ENCODE measurements at regions not wholly inside any gene's neighbourhood (a gene's known extent, or its start where the extent isn't known, plus 50 kb on each side); places are given as distances from the start of the nearest gene placed in this dataset.

DNA sequence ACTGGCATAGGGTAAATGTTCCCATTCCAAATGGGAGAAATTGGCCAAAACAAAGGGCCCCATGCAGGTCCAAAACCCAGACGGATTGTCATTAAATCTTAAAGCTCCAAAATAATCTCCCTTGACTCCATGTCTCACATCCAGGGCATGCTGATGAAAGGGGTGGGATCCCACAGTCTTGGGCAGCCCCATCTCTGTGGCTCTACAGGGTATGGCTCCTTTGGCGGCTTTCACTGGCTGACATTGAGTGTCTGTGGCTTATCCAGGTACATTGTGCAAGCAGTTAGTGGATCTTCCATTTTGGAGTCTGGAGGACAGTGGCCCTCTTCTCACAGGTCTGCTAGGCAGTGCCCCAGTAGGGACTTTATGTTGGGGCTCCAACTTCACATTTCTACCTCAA lies 772.9 kb upstream of the INTU start:
- H3K9me3 ChIP-seq (ENCODE audit: control insufficient read depth in 3 of 3, low read length in 3 of 3), result no peaks in the 10 kb centered on the region

GRCh38 chr4:126860308-126860707 lies 772.4 kb upstream of the INTU start:
- Histone ChIP-seq H3K36me3 (ENCODE audit: control insufficient read depth in 3 of 3, insufficient read depth in 3 of 3, low read length in 3 of 3) (no peaks in the 10 kb centered on the region), H3K27me3 (ENCODE audit: control insufficient read depth in 3 of 3, insufficient read depth in 3 of 3, low read length in 3 of 3) (no peaks in the 10 kb centered on the region), H3K4me3 (ENCODE audit: low read length in 3 of 3) (no peak overlapping the region), H3K9ac (ENCODE audit: low read depth in 1 of 3, low read length in 3 of 3) (no peak overlapping the region), H3K27ac (ENCODE audit: low read depth, low read length) (no peak overlapping the region), H3K4me1 (ENCODE audit: control insufficient read depth in 3 of 3, insufficient read depth in 3 of 3, low read length in 3 of 3) (no peaks in the 10 kb centered on the region), H3K9me3 (ENCODE audit: control insufficient read depth in 3 of 3, low read length in 3 of 3) (no peaks in the 10 kb centered on the region)

More for the DNA sequence above, 772.9 kb upstream of the INTU start:
- H3K9ac ChIP-seq (ENCODE audit: low read depth in 1 of 3, low read length in 3 of 3), result no peak overlapping the region
- no peaks in the 10 kb centered on the region for H3K4me1 ChIP-seq (ENCODE audit: control insufficient read depth in 3 of 3, insufficient read depth in 3 of 3, low read length in 3 of 3)
- H3K36me3 ChIP-seq (ENCODE audit: control insufficient read depth in 3 of 3, insufficient read depth in 3 of 3, low read length in 3 of 3), result no peaks in the 10 kb centered on the region
- no peak overlapping the region for H3K4me3 ChIP-seq (ENCODE audit: low read length in 3 of 3)
- H3K27ac ChIP-seq (ENCODE audit: low read depth, low read length), result no peak overlapping the region
- no peaks in the 10 kb centered on the region for H3K27me3 ChIP-seq (ENCODE audit: control insufficient read depth in 3 of 3, insufficient read depth in 3 of 3, low read length in 3 of 3)

DNA sequence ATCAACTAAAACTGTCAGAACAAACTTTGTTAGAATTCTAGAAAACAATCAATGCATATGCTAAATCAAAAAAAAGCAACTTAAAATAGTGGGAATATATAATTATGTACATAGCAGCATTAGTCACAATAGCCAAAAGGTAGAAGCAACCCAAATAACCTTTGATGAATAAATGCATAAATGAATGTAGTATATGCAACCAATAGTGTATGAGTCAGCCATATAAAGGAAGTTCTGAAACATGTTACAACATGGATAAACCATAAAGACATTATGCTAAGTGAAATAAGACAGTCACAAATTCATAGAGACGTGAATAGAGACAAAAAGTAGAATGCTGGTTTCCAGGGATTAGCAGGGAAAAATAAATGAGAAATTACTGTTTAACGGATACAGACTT lies 762.8 kb upstream of the INTU start:
- Histone ChIP-seq H3K9me3 (ENCODE audit: control insufficient read depth in 3 of 3, low read length in 3 of 3) (no peaks in the 10 kb centered on the region), H3K4me3 (ENCODE audit: low read length in 3 of 3) (no peak overlapping the region), H3K36me3 (ENCODE audit: control insufficient read depth in 3 of 3, insufficient read depth in 3 of 3, low read length in 3 of 3) (no peaks in the 10 kb centered on the region), H3K9ac (ENCODE audit: low read depth in 1 of 3, low read length in 3 of 3) (no peak overlapping the region), H3K4me1 (ENCODE audit: control insufficient read depth in 3 of 3, insufficient read depth in 3 of 3, low read length in 3 of 3) (no peaks in the 10 kb centered on the region), H3K27ac (ENCODE audit: low read depth, low read length) (no peak overlapping the region), H3K27me3 (ENCODE audit: control insufficient read depth in 3 of 3, insufficient read depth in 3 of 3, low read length in 3 of 3) (no peaks in the 10 kb centered on the region)

DNA sequence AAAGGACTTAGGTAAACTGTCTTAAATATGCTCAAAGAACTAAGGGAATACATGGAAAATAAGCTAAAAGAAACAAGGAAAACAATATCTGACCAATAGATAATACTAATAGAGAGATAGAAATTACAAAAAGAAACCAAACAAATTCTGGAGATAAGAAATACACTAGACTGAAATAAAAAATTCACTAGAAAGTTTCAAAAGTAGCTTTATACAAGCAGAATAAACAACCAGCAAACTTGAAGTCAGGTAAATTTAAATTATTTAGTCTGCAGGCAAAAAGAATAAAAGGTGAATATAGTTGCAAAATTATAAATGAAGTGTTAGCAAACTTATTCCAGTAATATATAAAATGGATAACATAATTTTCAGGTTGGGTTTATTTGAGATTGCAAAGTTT lies 760.9 kb upstream of the INTU start:
- Histone ChIP-seq H3K36me3 (ENCODE audit: control insufficient read depth in 3 of 3, insufficient read depth in 3 of 3, low read length in 3 of 3) (no peaks in the 10 kb centered on the region), H3K27ac (ENCODE audit: low read depth, low read length) (no peak overlapping the region), H3K4me1 (ENCODE audit: control insufficient read depth in 3 of 3, insufficient read depth in 3 of 3, low read length in 3 of 3) (no peaks in the 10 kb centered on the region), H3K4me3 (ENCODE audit: low read length in 3 of 3) (no peak overlapping the region), H3K9ac (ENCODE audit: low read depth in 1 of 3, low read length in 3 of 3) (no peak overlapping the region), H3K27me3 (ENCODE audit: control insufficient read depth in 3 of 3, insufficient read depth in 3 of 3, low read length in 3 of 3) (no peaks in the 10 kb centered on the region), H3K9me3 (ENCODE audit: control insufficient read depth in 3 of 3, low read length in 3 of 3) (no peaks in the 10 kb centered on the region)

GRCh38 chr4:126874533-126874932 lies 758.2 kb upstream of the INTU start:
- Histone ChIP-seq H3K36me3 (ENCODE audit: control insufficient read depth in 3 of 3, insufficient read depth in 3 of 3, low read length in 3 of 3) (no peaks in the 10 kb centered on the region), H3K27me3 (ENCODE audit: control insufficient read depth in 3 of 3, insufficient read depth in 3 of 3, low read length in 3 of 3) (no peaks in the 10 kb centered on the region), H3K9ac (ENCODE audit: low read depth in 1 of 3, low read length in 3 of 3) (no peak overlapping the region), H3K27ac (ENCODE audit: low read depth, low read length) (no peak overlapping the region), H3K9me3 (ENCODE audit: control insufficient read depth in 3 of 3, low read length in 3 of 3) (no peaks in the 10 kb centered on the region), H3K4me1 (ENCODE audit: control insufficient read depth in 3 of 3, insufficient read depth in 3 of 3, low read length in 3 of 3) (no peaks in the 10 kb centered on the region), H3K4me3 (ENCODE audit: low read length in 3 of 3) (no peak overlapping the region)

DNA sequence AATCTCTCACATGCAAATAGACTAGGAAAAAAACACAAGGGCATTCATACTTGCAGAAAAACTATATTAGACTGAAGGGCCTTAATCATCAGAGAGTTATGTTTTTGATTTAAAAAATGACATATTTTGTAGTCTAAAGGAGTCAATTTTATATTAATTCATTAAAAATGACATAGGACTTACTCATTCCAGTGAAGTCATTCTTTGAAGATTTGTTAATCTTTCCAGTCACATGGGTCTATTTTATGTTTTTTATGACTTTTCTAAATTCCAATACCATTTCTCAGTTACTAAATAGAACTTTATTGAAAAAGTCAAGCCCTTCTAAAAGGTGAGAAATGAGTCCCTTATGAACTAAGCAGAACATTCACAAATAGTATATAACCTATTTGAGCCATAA lies 743.8 kb upstream of the INTU start:
- H3K27me3 ChIP-seq (ENCODE audit: control insufficient read depth in 3 of 3, insufficient read depth in 3 of 3, low read length in 3 of 3), result no peaks in the 10 kb centered on the region
- no peak overlapping the region for H3K27ac ChIP-seq (ENCODE audit: low read depth, low read length)
- H3K4me3 ChIP-seq (ENCODE audit: low read length in 3 of 3), result no peak overlapping the region
- no peaks in the 10 kb centered on the region for H3K9me3 ChIP-seq (ENCODE audit: control insufficient read depth in 3 of 3, low read length in 3 of 3)
- no peak overlapping the region for H3K9ac ChIP-seq (ENCODE audit: low read depth in 1 of 3, low read length in 3 of 3)
- H3K36me3 ChIP-seq (ENCODE audit: control insufficient read depth in 3 of 3, insufficient read depth in 3 of 3, low read length in 3 of 3), result no peaks in the 10 kb centered on the region
- no peaks in the 10 kb centered on the region for H3K4me1 ChIP-seq (ENCODE audit: control insufficient read depth in 3 of 3, insufficient read depth in 3 of 3, low read length in 3 of 3)

DNA sequence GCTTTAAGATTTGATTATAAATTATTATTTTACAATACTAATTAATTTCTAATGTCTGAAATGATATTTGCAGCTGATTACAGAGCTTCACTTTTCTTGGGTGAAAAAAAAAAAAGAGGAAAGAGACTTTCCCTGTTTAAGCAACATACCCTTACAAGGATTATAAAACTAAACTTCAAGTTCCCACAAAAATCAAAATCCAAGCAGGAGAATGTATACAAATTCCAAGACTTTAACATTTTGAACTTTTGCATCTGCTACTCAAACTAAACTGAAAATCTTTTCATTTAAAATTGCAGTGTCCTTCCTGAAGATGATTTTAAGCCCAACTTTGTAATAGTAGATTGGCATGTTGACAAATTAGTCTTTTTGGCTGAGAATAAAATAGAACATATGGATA lies 742.4 kb upstream of the INTU start:
- Histone ChIP-seq H3K36me3 (ENCODE audit: control insufficient read depth in 3 of 3, insufficient read depth in 3 of 3, low read length in 3 of 3) (no peaks in the 10 kb centered on the region), H3K9me3 (ENCODE audit: control insufficient read depth in 3 of 3, low read length in 3 of 3) (no peaks in the 10 kb centered on the region), H3K4me3 (ENCODE audit: low read length in 3 of 3) (no peak overlapping the region), H3K27me3 (ENCODE audit: control insufficient read depth in 3 of 3, insufficient read depth in 3 of 3, low read length in 3 of 3) (no peaks in the 10 kb centered on the region), H3K9ac (ENCODE audit: low read depth in 1 of 3, low read length in 3 of 3) (no peak overlapping the region), H3K27ac (ENCODE audit: low read depth, low read length) (no peak overlapping the region), H3K4me1 (ENCODE audit: control insufficient read depth in 3 of 3, insufficient read depth in 3 of 3, low read length in 3 of 3) (no peaks in the 10 kb centered on the region)

GRCh38 chr4:126890994-126891393 lies 741.8 kb upstream of the INTU start:
- Histone ChIP-seq H3K36me3 (ENCODE audit: control insufficient read depth in 3 of 3, insufficient read depth in 3 of 3, low read length in 3 of 3) (no peaks in the 10 kb centered on the region), H3K4me1 (ENCODE audit: control insufficient read depth in 3 of 3, insufficient read depth in 3 of 3, low read length in 3 of 3) (no peaks in the 10 kb centered on the region), H3K27me3 (ENCODE audit: control insufficient read depth in 3 of 3, insufficient read depth in 3 of 3, low read length in 3 of 3) (no peaks in the 10 kb centered on the region), H3K9me3 (ENCODE audit: control insufficient read depth in 3 of 3, low read length in 3 of 3) (no peaks in the 10 kb centered on the region), H3K9ac (ENCODE audit: low read depth in 1 of 3, low read length in 3 of 3) (no peak overlapping the region), H3K4me3 (ENCODE audit: low read length in 3 of 3) (no peak overlapping the region), H3K27ac (ENCODE audit: low read depth, low read length) (no peak overlapping the region)

DNA sequence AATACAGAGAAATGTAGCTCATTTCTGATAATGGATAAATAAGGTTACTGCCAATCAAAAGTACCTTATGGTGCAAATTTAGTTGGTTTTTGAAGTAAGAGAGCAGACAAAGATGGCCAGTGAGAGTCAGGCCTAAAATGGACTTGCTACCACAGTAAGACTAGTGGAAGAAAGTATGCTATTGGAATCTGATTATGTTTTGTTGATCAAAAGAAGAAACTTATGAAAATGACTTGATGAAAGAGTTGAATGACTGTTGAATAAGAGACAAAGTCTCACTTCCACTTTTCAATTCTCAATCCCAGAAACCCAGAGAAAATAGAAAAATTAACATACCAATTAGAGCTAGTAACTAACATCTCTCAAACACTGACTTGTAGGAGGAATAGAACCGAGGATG lies 737.8 kb upstream of the INTU start:
- H3K9me3 ChIP-seq (ENCODE audit: control insufficient read depth in 3 of 3, low read length in 3 of 3), result no peaks in the 10 kb centered on the region
- H3K27me3 ChIP-seq (ENCODE audit: control insufficient read depth in 3 of 3, insufficient read depth in 3 of 3, low read length in 3 of 3), result no peaks in the 10 kb centered on the region
- H3K4me3 ChIP-seq (ENCODE audit: low read length in 3 of 3), result no peak overlapping the region
- H3K27ac ChIP-seq (ENCODE audit: low read depth, low read length), result no peak overlapping the region
- H3K36me3 ChIP-seq (ENCODE audit: control insufficient read depth in 3 of 3, insufficient read depth in 3 of 3, low read length in 3 of 3), result no peaks in the 10 kb centered on the region
- H3K9ac ChIP-seq (ENCODE audit: low read depth in 1 of 3, low read length in 3 of 3), result no peak overlapping the region
- H3K4me1 ChIP-seq (ENCODE audit: control insufficient read depth in 3 of 3, insufficient read depth in 3 of 3, low read length in 3 of 3), result peaks cover 0 to 5% (median 4%) of the 10 kb centered on the region in 3 donors

DNA sequence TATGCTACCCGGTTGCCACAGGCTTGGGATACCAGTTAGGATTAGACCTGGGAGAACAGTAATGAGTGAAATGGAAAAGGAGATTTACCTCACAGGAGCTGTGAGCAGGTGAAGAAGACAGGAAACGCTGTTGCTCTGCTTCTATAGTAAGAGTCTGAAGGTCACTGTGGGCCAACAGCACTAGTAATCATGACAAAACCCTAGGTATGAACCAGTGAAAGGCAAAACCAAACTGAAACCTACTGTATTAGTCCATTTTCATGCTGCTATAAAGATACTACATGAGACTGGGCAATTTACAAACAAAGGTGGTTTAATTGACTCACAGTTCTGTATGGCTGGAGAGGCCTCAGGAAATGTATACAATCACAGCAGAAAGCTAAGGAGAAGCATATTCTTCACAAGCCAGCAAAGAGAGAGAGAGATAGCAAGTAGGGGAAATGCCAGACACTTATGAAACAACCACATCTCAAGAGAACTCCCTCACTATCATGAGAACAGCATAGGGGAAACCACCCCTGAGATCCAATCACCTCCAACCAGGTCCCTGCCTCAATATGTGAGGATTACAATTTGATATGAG lies 736.7 kb upstream of the INTU start:
- Histone ChIP-seq H3K4me1 (ENCODE audit: control insufficient read depth in 3 of 3, insufficient read depth in 3 of 3, low read length in 3 of 3) (peaks cover 0 to 5% (median 4%) of the 10 kb centered on the region in 3 donors), H3K9ac (ENCODE audit: low read depth in 1 of 3, low read length in 3 of 3) (no peak overlapping the region), H3K9me3 (ENCODE audit: control insufficient read depth in 3 of 3, low read length in 3 of 3) (no peaks in the 10 kb centered on the region), H3K27ac (ENCODE audit: low read depth, low read length) (no peak overlapping the region), H3K4me3 (ENCODE audit: low read length in 3 of 3) (no peak overlapping the region), H3K27me3 (ENCODE audit: control insufficient read depth in 3 of 3, insufficient read depth in 3 of 3, low read length in 3 of 3) (no peaks in the 10 kb centered on the region), H3K36me3 (ENCODE audit: control insufficient read depth in 3 of 3, insufficient read depth in 3 of 3, low read length in 3 of 3) (no peaks in the 10 kb centered on the region)

DNA sequence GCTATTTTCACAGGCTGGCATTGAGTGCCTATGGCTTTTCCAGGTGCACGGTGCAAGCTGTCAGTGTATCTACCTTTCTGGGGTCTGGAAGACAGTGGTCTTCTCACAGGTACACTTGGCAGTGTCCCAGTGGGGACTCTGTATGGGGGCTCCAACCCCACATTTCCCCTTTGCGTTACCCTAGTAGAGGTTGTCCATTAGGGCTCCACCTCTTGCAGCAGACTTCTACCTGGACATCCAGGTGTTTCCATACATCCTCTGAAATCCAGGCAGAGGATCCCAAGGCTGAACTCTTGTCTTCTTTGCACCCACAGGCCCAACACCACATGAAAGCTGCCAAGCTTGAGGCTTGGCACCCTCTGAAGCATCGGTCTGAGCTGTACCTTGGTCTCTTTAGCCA lies 735.7 kb upstream of the INTU start:
- H3K27me3 ChIP-seq (ENCODE audit: control insufficient read depth in 3 of 3, insufficient read depth in 3 of 3, low read length in 3 of 3), result no peaks in the 10 kb centered on the region
- H3K36me3 ChIP-seq (ENCODE audit: control insufficient read depth in 3 of 3, insufficient read depth in 3 of 3, low read length in 3 of 3), result no peaks in the 10 kb centered on the region
- H3K4me1 ChIP-seq (ENCODE audit: control insufficient read depth in 3 of 3, insufficient read depth in 3 of 3, low read length in 3 of 3), result peaks cover 0 to 5% (median 4%) of the 10 kb centered on the region in 3 donors
- H3K9ac ChIP-seq (ENCODE audit: low read depth in 1 of 3, low read length in 3 of 3), result no peak overlapping the region
- no peak overlapping the region for H3K27ac ChIP-seq (ENCODE audit: low read depth, low read length)
- no peak overlapping the region for H3K4me3 ChIP-seq (ENCODE audit: low read length in 3 of 3)
- H3K9me3 ChIP-seq (ENCODE audit: control insufficient read depth in 3 of 3, low read length in 3 of 3), result no peaks in the 10 kb centered on the region
